GM12865 (cell line): ENCODE measurements at regions not wholly inside any gene's neighbourhood (a gene's known extent, or its start where the extent isn't known, plus 50 kb on each side); places are given as distances from the start of the nearest gene placed in this dataset.

ENCODE experiments used
- DNase-seq: peaks from one replicate; pipeline ENCODE4 v3.0.0; 2010; ENCODE audit warnings: low read depth
- H3K4me3 ChIP-seq: 2 replicates; pipeline ENCODE4 v1.5.1; 2011; ENCODE audit warnings: mild to moderate bottlenecking, low read depth, low read length, control low read depth
- TF ChIP-seq, protein P1 (sequence below): IDR thresholded peaks from 2 replicates; pipeline ENCODE4 v1.5.1; 2011; ENCODE audit warnings: low read length, control low read depth, low read depth, inconsistent platforms; ENCODE audit not compliant: insufficient read depth; ENCODE audit errors: missing control alignments

GRCh38 chr6:85322446-85323105, 127.3 kb upstream of the NT5E start:
- H3K4me3 ChIP-seq, result no peak overlapping the region
- TF ChIP-seq, protein P1, sequence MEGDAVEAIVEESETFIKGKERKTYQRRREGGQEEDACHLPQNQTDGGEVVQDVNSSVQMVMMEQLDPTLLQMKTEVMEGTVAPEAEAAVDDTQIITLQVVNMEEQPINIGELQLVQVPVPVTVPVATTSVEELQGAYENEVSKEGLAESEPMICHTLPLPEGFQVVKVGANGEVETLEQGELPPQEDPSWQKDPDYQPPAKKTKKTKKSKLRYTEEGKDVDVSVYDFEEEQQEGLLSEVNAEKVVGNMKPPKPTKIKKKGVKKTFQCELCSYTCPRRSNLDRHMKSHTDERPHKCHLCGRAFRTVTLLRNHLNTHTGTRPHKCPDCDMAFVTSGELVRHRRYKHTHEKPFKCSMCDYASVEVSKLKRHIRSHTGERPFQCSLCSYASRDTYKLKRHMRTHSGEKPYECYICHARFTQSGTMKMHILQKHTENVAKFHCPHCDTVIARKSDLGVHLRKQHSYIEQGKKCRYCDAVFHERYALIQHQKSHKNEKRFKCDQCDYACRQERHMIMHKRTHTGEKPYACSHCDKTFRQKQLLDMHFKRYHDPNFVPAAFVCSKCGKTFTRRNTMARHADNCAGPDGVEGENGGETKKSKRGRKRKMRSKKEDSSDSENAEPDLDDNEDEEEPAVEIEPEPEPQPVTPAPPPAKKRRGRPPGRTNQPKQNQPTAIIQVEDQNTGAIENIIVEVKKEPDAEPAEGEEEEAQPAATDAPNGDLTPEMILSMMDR, result no peak
- no peak for DNase-seq

- TF ChIP-seq, protein P1, result no peak
- no peak for DNase-seq
- no peak overlapping the region for H3K4me3 ChIP-seq
Observed at GRCh38 chr6:85321906-85322305, 128.0 kb upstream of the NT5E start.

DNA sequence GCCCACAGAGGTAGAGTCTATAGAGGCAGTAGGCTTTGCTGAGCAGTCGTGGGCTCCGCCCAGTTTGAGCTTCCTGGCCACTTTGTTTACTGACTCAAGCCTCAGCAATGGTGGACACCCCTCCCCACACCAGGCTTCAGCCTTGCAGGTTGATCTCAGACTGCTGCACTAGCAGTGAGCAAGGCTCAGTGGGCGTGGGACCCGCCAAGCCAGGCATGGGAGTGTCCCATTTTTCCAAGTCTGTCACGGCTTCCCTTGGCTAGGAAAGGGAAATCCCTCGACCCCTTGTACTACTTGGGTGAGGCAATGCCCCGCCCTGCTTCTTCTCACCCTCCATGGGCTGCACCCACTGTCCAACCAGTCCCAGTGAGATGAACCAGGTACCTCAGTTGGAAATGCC, 135.3 kb upstream of the NT5E start:
- DNase-seq, result no peak
- no peak overlapping the region for H3K4me3 ChIP-seq
- TF ChIP-seq, protein P1, result no peak

DNA sequence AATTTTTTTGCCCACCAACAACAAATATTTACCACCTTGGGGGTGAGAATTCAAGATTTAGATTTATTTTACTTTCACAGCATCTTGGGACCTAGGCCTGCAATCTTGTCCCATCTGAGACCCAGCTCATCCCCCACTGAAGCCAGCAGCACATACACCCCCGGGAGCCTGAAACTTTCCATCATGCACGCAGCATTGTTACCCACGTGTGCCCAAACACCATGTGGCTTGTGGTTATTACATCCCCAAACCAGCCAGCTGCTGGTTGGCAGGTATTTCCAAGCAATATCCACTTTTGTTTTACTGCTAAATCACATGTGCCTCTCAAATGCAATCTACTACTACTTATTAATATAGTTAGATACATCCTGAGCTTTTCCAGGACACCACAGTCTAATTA, 149.3 kb upstream of the NT5E start:
- peak; percentile 14 for DNase-seq
- TF ChIP-seq, protein P1, result no peak
- no peak overlapping the region for H3K4me3 ChIP-seq

- no peak overlapping the region for H3K4me3 ChIP-seq
- TF ChIP-seq, protein P1, result no peak
- DNase-seq, result no peak
Observed at GRCh38 chr6:85298553-85298952, 151.3 kb upstream of the NT5E start.

GRCh38 chr6:85291326-85291725, 158.6 kb upstream of the NT5E start:
- TF ChIP-seq, protein P1, result no peak
- DNase-seq, result no peak
- no peak overlapping the region for H3K4me3 ChIP-seq

- DNase-seq, result no peak
- TF ChIP-seq, protein P1, result no peak
- H3K4me3 ChIP-seq, result no peak overlapping the region
Observed at GRCh38 chr6:85287654-85288053, 162.2 kb upstream of the NT5E start.
